Transverse colon (tissue), 4 donors: ENCODE measurements at regions not wholly inside any gene's neighbourhood (a gene's known extent, or its start where the extent isn't known, plus 50 kb on each side); places are given as distances from the start of the nearest gene placed in this dataset.

Source experiments
- DNase-seq: peaks from one replicate; pipeline ENCODE4 v3.0.0-alpha.2; 2019
- H3K27ac ChIP-seq, 4 donors: fragments of 200-600 bp; sonication (generic); 2 replicates each; pipeline ENCODE4 v1.5.1; 2016 to 2018; ENCODE audit warnings: inconsistent platforms in 4 of 4
- H3K27me3 ChIP-seq: fragments of 200-600 bp; sonication (generic); 2 replicates; pipeline ENCODE4 v1.5.1; 2017; ENCODE audit warnings: inconsistent platforms
- H3K36me3 ChIP-seq, 4 donors: fragments of 200-600 bp; sonication (generic); 2 replicates each; pipeline ENCODE4 v1.5.1; 2017 to 2019; ENCODE audit warnings: inconsistent platforms in 4 of 4
- H3K4me1 ChIP-seq, 4 donors: fragments of 200-600 bp; sonication (generic); 2 replicates each; pipeline ENCODE4 v1.5.1; 2017 to 2020; ENCODE audit warnings: inconsistent platforms in 4 of 4
- H3K4me3 ChIP-seq, 4 donors: fragments of 200-600 bp; sonication (generic); 1 replicate in 1 of 4; 2 replicates in 3 of 4; pipeline versions ENCODE4 v1.5.1 to v1.6.1; 2017 to 2019; ENCODE audit warnings: inconsistent platforms in 4 of 4
- H3K9me3 ChIP-seq, 2 donors: fragments of 200-600 bp; sonication (generic); 2 replicates each; pipeline ENCODE4 v1.5.1; 2017 to 2019; ENCODE audit warnings: inconsistent platforms in 2 of 2
- CTCF ChIP-seq, 5 experiments: fragments of 200-600 bp in 3 of 5; fragments of 450-650 bp in 2 of 5; sonication (generic) in 3 of 5; IDR thresholded peaks; 1 replicate in 2 of 5; 2 replicates in 3 of 5; pipeline ENCODE4 v1.5.1; 2016 to 2017; ENCODE audit warnings: antibody characterized with exemption in 5 of 5, inconsistent platforms in 3 of 5, mild to moderate bottlenecking in 2 of 5, moderate library complexity in 1 of 5
- EP300 ChIP-seq: sonication (generic); formaldehyde crosslinking; IDR thresholded peaks from one replicate; pipeline ENCODE4 v1.6.1; 2017; ENCODE audit warnings: antibody characterized with exemption, low read depth
- POLR2A ChIP-seq: fragments of 450-650 bp; IDR thresholded peaks from one replicate; pipeline ENCODE4 v1.6.1; 2016; ENCODE audit warnings: antibody characterized with exemption, mild to moderate bottlenecking, moderate library complexity
- POLR2AphosphoS5 ChIP-seq, 3 donors: sonication (generic); formaldehyde crosslinking; IDR thresholded peaks; one replicate each; pipeline ENCODE4 v1.6.1; 2016; ENCODE audit warnings: antibody characterized with exemption in 3 of 3
- WGBS, 2 donors: methylation state at CpG; one replicate each; pipeline ENCODE4 v1.1.5; 2018; ENCODE audit warnings: low coverage in 1 of 2; 5-methylcytosine and 5-hydroxymethylcytosine counted together
- in situ Hi-C, 4 donors: fragments of 200-750 bp; cut with MboI; loops; one replicate each; pipeline versions ENCODE4 v1.15.0 to v1.15.1; 2017; ENCODE audit warnings: low sequenced_read_pairs in 3 of 4, low pct_ligation_motif_present in 1 of 4, low pct_unique_long_range_greater_than_20kb in 1 of 4
- intact Hi-C: fragments of 100-400 bp; cut with DNase I; formaldehyde crosslinking; loops from one replicate; pipeline ENCODE4 v1.15.1; 2023; ENCODE audit warnings: low total_unique reads

- 42 to 49% methylated on average over 5 of the region's 5 CpGs for WGBS, 2 donors
- peak overlapping the region; percentile 74 to 82 (median 78) for H3K27ac ChIP-seq
- no peaks in the 10 kb centered on the region for H3K9me3 ChIP-seq
- intact Hi-C loops (no loop called here), in situ Hi-C loops (no loop called here)
- H3K27me3 ChIP-seq: no peaks in the 10 kb centered on the region
- H3K4me3 ChIP-seq: peak overlapping the region in 1 of 4 donors; percentile 29
- TF ChIP-seq POLR2A: peak; percentile 26
- TF ChIP-seq EP300: peak; percentile 31
- no peak for TF ChIP-seq CTCF (IDR thresholded peaks at IDR 0.05)
- TF ChIP-seq POLR2AphosphoS5 (IDR thresholded peaks at IDR 0.05): peak in 2 of 3 donors; percentile 50 to 66
- peak; percentile 27 for DNase-seq
- peaks cover 0 to 63% (median 20%) of the 10 kb centered on the region in 4 donors for H3K4me1 ChIP-seq
- H3K36me3 ChIP-seq: no peaks in the 10 kb centered on the region
Observed at GRCh38 chr4:149901128-149901527, 85.5 kb upstream of the IQCM start.

GRCh38 chr4:149902242-149902641 is 86.6 kb upstream of the IQCM start:
- TF ChIP-seq POLR2AphosphoS5 (IDR thresholded peaks at IDR 0.05) (no peak), POLR2A (no peak), CTCF (IDR thresholded peaks at IDR 0.05) (no peak), EP300 (no peak)
- Histone ChIP-seq H3K4me3 (no peak overlapping the region), H3K9me3 (no peaks in the 10 kb centered on the region), H3K27ac (peak overlapping the region; percentile 63 to 82 (median 78)), H3K27me3 (no peaks in the 10 kb centered on the region), H3K36me3 (no peaks in the 10 kb centered on the region), H3K4me1 (peaks cover 0 to 60% (median 22%) of the 10 kb centered on the region in 4 donors)
- in situ Hi-C loops: no loop called here
- DNase-seq: no peak
- intact Hi-C loops: no loop called here
- WGBS, 2 donors: 62 to 81% methylated on average over 2 of the region's 2 CpGs

GRCh38 chr4:149910177-149910576 is 94.5 kb upstream of the IQCM start:
- 61 to 64% methylated on average over 3 of the region's 3 CpGs for WGBS, 2 donors
- H3K4me1 ChIP-seq: peaks cover 0 to 39% (median 16%) of the 10 kb centered on the region in 4 donors
- no peak for TF ChIP-seq POLR2AphosphoS5 (IDR thresholded peaks at IDR 0.05)
- TF ChIP-seq EP300: no peak
- TF ChIP-seq CTCF (IDR thresholded peaks at IDR 0.05): no peak
- TF ChIP-seq POLR2A: no peak
- intact Hi-C loops (no loop called here), in situ Hi-C loops (no loop called here)
- H3K27ac ChIP-seq: peak overlapping the region; percentile 58 to 73 (median 65)
- no peak overlapping the region for H3K4me3 ChIP-seq
- H3K9me3 ChIP-seq: no peaks in the 10 kb centered on the region
- H3K27me3 ChIP-seq: no peaks in the 10 kb centered on the region
- H3K36me3 ChIP-seq: no peaks in the 10 kb centered on the region
- no peak for DNase-seq

- intact Hi-C loops (no loop called here), in situ Hi-C loops (no loop called here)
- no peak for TF ChIP-seq EP300
- TF ChIP-seq POLR2AphosphoS5 (IDR thresholded peaks at IDR 0.05): peak in 1 of 3 donors; percentile 17
- no peak for TF ChIP-seq CTCF (IDR thresholded peaks at IDR 0.05)
- Histone ChIP-seq H3K9me3 (no peaks in the 10 kb centered on the region), H3K36me3 (no peaks in the 10 kb centered on the region), H3K4me1 (peaks cover 0 to 33% (median 13%) of the 10 kb centered on the region in 4 donors), H3K4me3 (no peak overlapping the region), H3K27me3 (no peaks in the 10 kb centered on the region), H3K27ac (peak overlapping the region; percentile 58 to 73 (median 65))
- 14 to 31% methylated on average over 2 of the region's 2 CpGs for WGBS, 2 donors
- peak; percentile 21 for DNase-seq
Observed at GRCh38 chr4:149910604-149911350, 95.1 kb upstream of the IQCM start.
